ENCODE measurements at regions not wholly inside any gene's neighbourhood (a gene's known extent, or its start where the extent isn't known, plus 50 kb on each side); places are given as distances from the start of the nearest gene placed in this dataset.

GRCh38 chr15:46343196-46343935, 708.5 kb downstream of the SQOR start:
- TF ChIP-seq CTCF (IDR thresholded peaks at IDR 0.05; ENCODE audit: control extremely low read depth in 1 of 3, insufficient read depth in 1 of 3, low read depth in 1 of 3, low read length in 3 of 3) (no peak), POLR2AphosphoS5 (IDR thresholded peaks at IDR 0.05; ENCODE audit: low read depth, low read length) (no peak), TEAD4 (IDR thresholded peaks at IDR 0.05; ENCODE audit: low read depth, low read length) (no peak), SP1 (IDR thresholded peaks at IDR 0.05; ENCODE audit: low read depth, low read length) (no peak), CBX5 (IDR thresholded peaks at IDR 0.05; ENCODE audit: low read depth, low read length) (no peak), EZH2 (IDR thresholded peaks at IDR 0.05; ENCODE audit: low read depth, low read length, severe bottlenecking) (no peak), ZNF274 (IDR thresholded peaks at IDR 0.05; ENCODE audit: borderline replicate concordance, extremely low read depth, low read length) (no peak), POLR2A (IDR thresholded peaks at IDR 0.05; ENCODE audit: control extremely low read depth in 1 of 2, low read depth in 2 of 2, low read length in 2 of 2) (no peak), BACH1 (IDR thresholded peaks at IDR 0.05; ENCODE audit: low read length) (no peak), SAP30 (IDR thresholded peaks at IDR 0.05; ENCODE audit: insufficient read depth, insufficient replicate concordance, low read length) (no peak), ATF2 (IDR thresholded peaks at IDR 0.05; ENCODE audit: low read length) (no peak), EP300 (IDR thresholded peaks at IDR 0.05; ENCODE audit: borderline replicate concordance in 1 of 2, low read depth in 2 of 2, low read length in 2 of 2) (no peak)

Data from H1 (cell line).